ENCODE measurements at regions not wholly inside any gene's neighbourhood (a gene's known extent, or its start where the extent isn't known, plus 50 kb on each side); places are given as distances from the start of the nearest gene placed in this dataset.

- TF ChIP-seq YY1 (IDR thresholded peaks at IDR 0.05; ENCODE audit: insufficient read depth, insufficient read length) (no peak), SUZ12 (IDR thresholded peaks at IDR 0.05; ENCODE audit: extremely low read depth, insufficient read depth, insufficient read length) (no peak), ZNF274 (IDR thresholded peaks at IDR 0.05; ENCODE audit: low read depth, low read length) (no peak)
Observed at GRCh38 chr7:25405736-25406135, 177.4 kb upstream of the NPVF start.

All from NT2/D1 (cell line).